SH-SY5Y (cell line): ENCODE measurements at regions not wholly inside any gene's neighbourhood (a gene's known extent, or its start where the extent isn't known, plus 50 kb on each side); places are given as distances from the start of the nearest gene placed in this dataset.

Experiments
- GATA2 ChIP-seq: IDR thresholded peaks from 2 replicates; pipeline ENCODE4 v1.6.1; 2011; ENCODE audit warnings: mild to moderate bottlenecking, low read depth, low read length
- GATA3 ChIP-seq: IDR thresholded peaks from 2 replicates; pipeline ENCODE4 v1.6.1; 2011; ENCODE audit warnings: low read depth, mild to moderate bottlenecking, low read length, moderate library complexity

DNA sequence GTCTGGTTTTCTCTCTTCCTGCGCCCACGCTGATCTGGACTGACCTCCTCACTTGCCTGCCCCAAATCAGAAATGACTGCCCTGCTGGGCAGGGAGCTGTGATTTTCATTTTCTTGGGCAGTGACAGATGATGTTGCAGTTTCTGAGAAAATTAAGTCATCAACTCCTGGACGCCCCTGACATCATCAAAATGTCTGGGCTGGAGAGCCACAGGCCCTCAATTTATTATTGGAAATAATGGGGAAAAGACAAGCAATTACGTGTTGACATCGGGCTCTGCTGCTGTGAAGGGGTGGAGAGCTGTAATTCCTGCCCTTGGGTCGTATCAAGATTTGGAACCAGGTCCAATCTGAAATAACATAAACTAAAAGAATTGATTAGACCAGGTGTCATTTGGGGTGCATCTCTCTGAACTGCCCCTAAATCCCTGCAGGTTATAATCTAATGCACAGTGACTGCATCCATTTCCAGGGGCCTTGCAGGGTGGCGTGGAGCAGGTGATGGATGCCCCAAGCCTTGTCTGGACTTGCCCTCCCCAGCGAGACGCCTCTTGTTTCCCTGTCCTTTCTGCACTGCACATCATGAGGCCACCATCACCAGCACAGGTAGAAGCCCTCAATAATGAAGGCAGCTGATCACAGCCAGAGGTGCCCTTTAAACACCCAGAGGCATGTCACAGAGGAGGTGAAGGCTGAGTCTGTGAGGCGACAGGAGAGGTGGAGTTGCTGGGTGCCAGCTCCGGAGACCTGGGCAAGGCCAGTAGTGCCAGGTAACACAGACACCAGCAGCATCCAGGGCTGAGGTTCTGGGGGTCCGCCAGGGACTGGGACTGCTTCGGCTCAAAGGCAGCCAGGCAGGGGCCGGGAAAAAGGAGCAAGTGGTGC lies 98.7 kb downstream of the HTR5A start:
- no peak for TF ChIP-seq GATA2

GRCh38 chr7:155169498-155170065 lies 99.5 kb downstream of the HTR5A start:
- TF ChIP-seq GATA2 (no peak), GATA3 (no peak)

DNA sequence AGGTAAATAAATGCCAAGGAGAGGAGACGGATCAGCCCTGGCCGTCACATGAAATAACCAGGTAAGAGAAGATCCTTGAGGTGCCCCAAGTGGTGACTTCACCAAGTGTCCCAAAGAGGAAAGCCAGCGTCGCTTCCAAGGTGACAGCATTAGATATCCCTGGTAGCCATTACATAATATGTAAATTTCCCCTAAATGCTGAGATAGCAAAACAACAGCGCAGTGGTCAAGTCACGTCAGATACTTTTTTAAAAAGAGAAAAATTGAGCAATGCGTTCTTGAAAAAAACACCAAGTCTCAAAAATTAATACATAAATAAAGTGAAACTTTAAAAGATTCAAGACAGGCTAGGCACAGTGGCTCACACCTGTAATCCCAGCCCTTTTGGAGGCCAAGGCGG lies 100.2 kb downstream of the HTR5A start:
- TF ChIP-seq GATA2 (no peak), GATA3 (no peak)

DNA sequence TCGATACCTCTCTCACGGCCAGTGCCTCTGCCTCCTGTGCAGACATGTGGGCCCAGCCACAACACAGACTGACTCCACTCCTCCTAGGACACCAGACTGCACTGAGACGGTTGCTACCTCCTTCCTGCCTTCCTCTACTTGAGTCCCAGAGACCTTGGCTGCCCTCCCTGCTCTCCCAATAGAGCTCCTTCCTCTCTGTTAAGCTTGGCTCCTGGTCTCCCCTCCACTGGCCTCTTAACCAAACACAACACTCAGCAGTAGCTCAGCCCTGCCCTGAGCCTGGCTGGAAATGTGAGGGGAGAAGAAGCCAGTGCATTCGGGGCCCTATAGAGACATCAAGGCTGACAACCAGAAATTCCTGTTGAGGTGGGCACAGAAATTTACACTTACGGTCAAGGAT lies 102.0 kb downstream of the HTR5A start:
- TF ChIP-seq GATA2 (no peak), GATA3 (no peak)

- TF ChIP-seq GATA2 = no peak
- no peak for TF ChIP-seq GATA3
Measured at GRCh38 chr7:155173905-155174304, 103.8 kb downstream of the HTR5A start.

- TF ChIP-seq GATA3 (no peak), GATA2 (no peak)
Measured at GRCh38 chr7:155178096-155178495, 108.0 kb downstream of the HTR5A start.

DNA sequence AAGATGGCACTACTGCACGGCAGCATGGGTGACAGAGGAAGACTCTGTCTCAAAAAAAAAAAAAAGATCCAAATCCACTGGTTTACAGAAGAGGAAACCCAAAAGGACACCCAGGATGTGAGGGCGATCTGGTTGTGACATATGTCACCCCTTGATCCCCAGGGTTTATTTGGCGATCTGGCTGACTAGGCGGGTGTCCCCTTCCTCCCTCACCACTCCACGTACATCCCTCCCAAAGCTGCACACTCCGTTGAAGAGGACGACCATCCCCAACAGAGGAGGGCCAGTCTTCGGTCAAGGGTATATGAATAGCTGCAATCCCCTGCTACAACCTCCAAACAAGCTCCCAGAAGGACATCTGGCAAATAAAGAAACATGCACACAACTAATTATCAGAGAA lies 111.6 kb downstream of the HTR5A start:
- TF ChIP-seq GATA2 (no peak), GATA3 (no peak)

- TF ChIP-seq GATA2 = no peak
- TF ChIP-seq GATA3 = no peak
Measured at GRCh38 chr7:155182406-155182970, 112.4 kb downstream of the HTR5A start.

DNA sequence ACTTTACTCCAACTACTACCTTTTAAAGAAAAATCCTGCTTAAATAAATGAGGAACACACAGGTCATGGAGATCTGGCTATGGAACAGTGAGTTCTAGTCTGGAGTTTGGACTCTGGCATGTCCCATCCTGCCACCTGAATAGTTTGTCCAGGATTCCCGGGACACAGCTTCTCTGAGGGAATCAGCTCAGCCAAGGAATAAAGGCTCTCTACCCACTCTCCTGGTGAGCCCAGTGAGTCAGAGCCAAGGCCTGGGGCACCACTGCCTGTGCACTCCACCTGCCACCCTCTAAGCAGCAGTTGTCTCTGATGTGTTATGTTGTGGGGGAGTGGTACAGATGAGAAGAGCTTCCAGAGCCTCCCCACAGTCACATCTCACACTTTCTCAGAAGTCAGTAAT lies 113.5 kb downstream of the HTR5A start:
- no peak for TF ChIP-seq GATA2
- TF ChIP-seq GATA3 = no peak

GRCh38 chr7:155184923-155185322 lies 112.8 kb upstream of the INSIG1 start:
- TF ChIP-seq GATA2 = no peak

DNA sequence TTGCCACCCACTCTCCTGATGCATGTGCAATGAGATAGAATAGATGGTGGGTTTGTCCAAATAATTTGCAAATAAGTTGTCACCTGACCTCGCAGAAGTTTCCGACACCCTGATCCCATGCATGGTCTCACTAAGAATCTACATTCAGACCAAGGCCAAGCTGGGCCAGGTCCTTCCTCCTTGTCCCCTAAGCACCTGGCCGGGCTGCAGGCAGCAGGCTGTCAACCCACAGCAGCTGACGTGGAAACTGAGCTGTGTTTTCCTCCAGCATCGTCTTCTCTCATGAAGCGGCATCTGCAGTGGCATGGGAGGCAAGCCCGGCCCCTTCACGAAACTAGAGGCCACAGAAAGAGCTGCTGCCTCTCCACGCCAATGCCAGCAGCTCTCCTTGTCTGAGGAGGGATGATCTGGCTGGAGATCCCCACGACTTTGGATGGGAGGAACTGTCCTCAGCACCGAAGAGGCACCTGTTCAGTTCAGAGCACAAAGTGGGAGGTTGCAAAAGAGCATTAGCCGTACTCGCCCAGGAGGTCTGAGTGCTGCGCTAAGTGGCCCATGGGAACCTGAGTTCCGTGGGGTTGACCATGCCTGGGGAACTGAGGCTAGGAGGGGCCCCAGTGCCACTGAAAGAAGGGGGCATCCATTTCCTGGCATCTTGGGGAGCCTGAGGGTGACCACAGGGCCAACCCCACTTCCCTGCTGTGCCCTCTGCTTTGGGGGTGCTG lies 110.5 kb upstream of the INSIG1 start:
- TF ChIP-seq GATA3 = no peak
- TF ChIP-seq GATA2 = no peak

DNA sequence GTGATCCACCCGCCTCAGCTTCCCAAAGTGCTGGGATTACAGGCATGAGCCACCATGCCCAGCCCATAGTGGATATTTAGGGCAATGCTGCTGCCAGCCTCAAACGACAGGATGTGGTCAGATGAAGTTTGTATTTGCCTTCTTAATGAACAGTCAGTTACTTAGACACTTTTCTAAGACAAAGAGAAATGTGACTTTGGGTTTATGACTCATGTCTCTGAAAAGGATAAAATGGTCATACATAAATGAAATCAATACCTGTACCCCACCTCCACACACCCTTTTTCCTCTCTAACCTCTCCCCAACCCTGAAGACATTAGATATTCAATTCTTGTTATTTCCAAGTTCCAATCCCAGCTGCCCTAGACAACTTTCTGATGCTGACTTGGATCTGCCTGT lies 109.3 kb upstream of the INSIG1 start:
- TF ChIP-seq GATA3 = no peak
- no peak for TF ChIP-seq GATA2

DNA sequence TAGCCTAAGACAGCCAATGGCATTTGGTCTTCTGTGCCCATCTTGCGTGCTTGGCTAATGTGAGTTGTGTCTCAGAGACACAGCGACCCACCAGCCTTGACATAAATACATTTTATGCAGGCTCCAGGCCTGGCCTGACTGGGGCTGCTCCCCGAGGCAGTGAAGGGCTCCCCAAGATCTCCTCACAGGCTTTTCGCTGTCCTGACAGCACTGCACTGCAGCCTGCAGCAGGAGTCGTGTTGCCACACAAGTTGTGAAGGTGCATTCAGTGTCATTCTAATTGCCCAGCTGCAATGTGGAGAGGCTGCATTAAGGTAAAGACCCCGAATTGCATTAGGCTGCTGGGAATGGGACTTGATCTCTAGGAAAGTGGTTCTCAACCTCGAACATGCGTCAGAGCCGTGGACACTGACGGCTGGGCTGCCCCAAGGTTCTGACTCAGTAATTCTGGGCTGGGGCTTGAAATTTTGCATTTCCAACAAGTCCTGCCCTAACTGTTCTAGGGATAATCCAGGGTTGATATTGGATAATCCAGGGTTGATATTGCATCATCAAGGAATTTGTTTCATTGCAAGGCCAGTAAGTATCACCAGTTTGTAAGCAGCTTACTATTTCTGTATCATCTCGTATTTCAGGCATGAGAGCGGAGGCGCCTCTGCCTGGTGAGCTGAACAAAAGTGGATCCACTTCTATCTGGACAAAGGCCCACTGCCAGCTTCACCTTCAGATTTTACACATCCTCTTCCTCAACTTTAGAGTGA lies 108.7 kb upstream of the INSIG1 start:
- TF ChIP-seq GATA2 (no peak), GATA3 (no peak)

GRCh38 chr7:155189590-155189989 lies 108.1 kb upstream of the INSIG1 start:
- TF ChIP-seq GATA2 (no peak), GATA3 (no peak)

DNA sequence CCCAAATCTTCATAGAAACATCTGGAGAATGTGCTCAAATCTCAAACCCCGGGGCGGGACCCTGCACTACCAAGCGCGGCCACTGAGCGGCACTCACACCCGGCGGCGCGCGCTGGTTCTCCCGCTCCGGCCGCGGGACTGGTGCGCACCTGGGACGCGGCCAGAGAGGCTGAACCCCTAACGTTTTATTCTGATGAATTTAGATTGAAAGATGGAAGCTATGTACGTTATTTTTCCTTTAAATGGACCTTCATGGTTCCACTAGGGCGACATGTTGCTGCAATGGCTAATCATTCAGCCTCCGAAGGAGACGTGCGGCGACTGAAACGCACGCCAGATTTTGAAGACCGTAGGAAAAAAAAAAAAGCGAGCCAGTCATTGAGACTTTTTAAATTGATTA lies 107.0 kb upstream of the INSIG1 start:
- TF ChIP-seq GATA2 (no peak), GATA3 (no peak)
